ENCODE measurements at regions not wholly inside any gene's neighbourhood (a gene's known extent, or its start where the extent isn't known, plus 50 kb on each side); places are given as distances from the start of the nearest gene placed in this dataset.

GRCh38 chr9:89757776-89758528, 153.1 kb downstream of the GADD45G start:
- WGBS, 4 donors: 82 to 97% (median 86%) methylated on average over 12 of the region's 12 CpGs
- TF ChIP-seq POLR2A (IDR thresholded peaks at IDR 0.05): no peak
- TF ChIP-seq CTCF (IDR thresholded peaks at IDR 0.05): no peak

GRCh38 chr9:89759572-89759971, 154.8 kb downstream of the GADD45G start:
- Histone ChIP-seq H3K4me3 (no peak overlapping the region), H3K27me3 (no peaks in the 10 kb centered on the region), H3K9me3 (replicated peaks in 1 of 3) (no peaks in the 10 kb centered on the region), H3K4me1 (replicated peaks in 1 of 2) (peaks cover 11% of the 10 kb centered on the region in 2 donors), H3K36me3 (replicated peaks in 1 of 2) (no peaks in the 10 kb centered on the region), H3K27ac (no peak overlapping the region)
- intact Hi-C loops (cut with DNase I): no loop called here
- WGBS, 4 donors: 70 to 86% (median 82%) methylated on average over 9 of the region's 9 CpGs
- TF ChIP-seq CTCF (IDR thresholded peaks at IDR 0.05): no peak
- TF ChIP-seq POLR2A (IDR thresholded peaks at IDR 0.05): no peak
- DNase-seq: peak in 1 of 7 donors; percentile 67

More at GRCh38 chr9:89757776-89758528, 153.1 kb downstream of the GADD45G start:
- H3K27me3 ChIP-seq: no peaks in the 10 kb centered on the region
- H3K36me3 ChIP-seq (replicated peaks in 1 of 2): no peaks in the 10 kb centered on the region
- intact Hi-C loops (cut with DNase I): no loop called here
- H3K4me3 ChIP-seq: no peak overlapping the region
- H3K9me3 ChIP-seq (replicated peaks in 1 of 3): no peaks in the 10 kb centered on the region
- no peak overlapping the region for H3K27ac ChIP-seq
- DNase-seq: no peak
- peaks cover 11% of the 10 kb centered on the region in 2 donors for H3K4me1 ChIP-seq (replicated peaks in 1 of 2)

GRCh38 chr9:89760123-89760522, 155.3 kb downstream of the GADD45G start:
- 90 to 97% (median 94%) methylated on average over 6 of the region's 6 CpGs for WGBS, 4 donors
- H3K4me1 ChIP-seq (replicated peaks in 1 of 2): peaks cover 11% of the 10 kb centered on the region in 2 donors
- H3K4me3 ChIP-seq: no peak overlapping the region
- no peak for TF ChIP-seq POLR2A (IDR thresholded peaks at IDR 0.05)
- TF ChIP-seq CTCF (IDR thresholded peaks at IDR 0.05): no peak
- H3K27me3 ChIP-seq: no peaks in the 10 kb centered on the region
- H3K36me3 ChIP-seq (replicated peaks in 1 of 2): no peaks in the 10 kb centered on the region
- H3K27ac ChIP-seq: no peak overlapping the region
- intact Hi-C loops (cut with DNase I): no loop called here
- no peak for DNase-seq
- H3K9me3 ChIP-seq (replicated peaks in 1 of 3): no peaks in the 10 kb centered on the region

GRCh38 chr9:89764217-89764616, 159.4 kb downstream of the GADD45G start:
- TF ChIP-seq CTCF (IDR thresholded peaks at IDR 0.05) (no peak), POLR2A (IDR thresholded peaks at IDR 0.05) (no peak)
- intact Hi-C loops (cut with DNase I): no loop called here
- 83 to 92% (median 88%) methylated on average over 3 to 5 of the region's 5 CpGs for WGBS, 4 donors
- Histone ChIP-seq H3K27ac (no peak overlapping the region), H3K4me1 (replicated peaks in 1 of 2) (no peaks in the 10 kb centered on the region), H3K27me3 (no peaks in the 10 kb centered on the region), H3K36me3 (replicated peaks in 1 of 2) (no peaks in the 10 kb centered on the region), H3K4me3 (no peak overlapping the region), H3K9me3 (replicated peaks in 1 of 3) (no peaks in the 10 kb centered on the region)
- DNase-seq: no peak
